Thymus (tissue), 11 donors: ENCODE measurements at regions not wholly inside any gene's neighbourhood (a gene's known extent, or its start where the extent isn't known, plus 50 kb on each side); places are given as distances from the start of the nearest gene placed in this dataset.

ENCODE experiments used
- DNase-seq, 9 donors: peaks; one replicate each; pipeline ENCODE4 v3.0.0-alpha.2; 2013; ENCODE audit warnings: low spot score in 9 of 9, low read depth in 6 of 9, missing footprints in 1 of 9
- H3K27ac ChIP-seq, 2 donors: one replicate each; pipeline ENCODE4 v1.5.1; 2013; ENCODE audit warnings: control low read depth in 1 of 2, low read depth in 1 of 2, low read length in 1 of 2, mild to moderate bottlenecking in 1 of 2, moderate library complexity in 1 of 2
- H3K27me3 ChIP-seq, 2 donors: one replicate each; pipeline ENCODE4 v1.5.1; 2013; ENCODE audit warnings: low read length in 1 of 2; ENCODE audit not compliant: control insufficient read depth in 2 of 2, insufficient read depth in 1 of 2
- H3K36me3 ChIP-seq, 2 donors: one replicate each; pipeline ENCODE4 v1.5.1; 2013; ENCODE audit warnings: low read length in 1 of 2, mild to moderate bottlenecking in 1 of 2, moderate library complexity in 1 of 2; ENCODE audit not compliant: control insufficient read depth in 2 of 2, insufficient read depth in 2 of 2
- H3K4me1 ChIP-seq, 2 donors: one replicate each; pipeline ENCODE4 v1.5.1; 2013; ENCODE audit warnings: low read length in 2 of 2; ENCODE audit not compliant: control insufficient read depth in 2 of 2, insufficient read depth in 2 of 2
- H3K4me3 ChIP-seq, 2 donors: one replicate each; pipeline ENCODE4 v1.5.1; 2013; ENCODE audit warnings: low read length in 2 of 2, control low read depth in 1 of 2, mild to moderate bottlenecking in 1 of 2
- H3K9me3 ChIP-seq, 2 donors: one replicate each; pipeline ENCODE4 v1.5.1; 2013; ENCODE audit warnings: low read length in 1 of 2, mild to moderate bottlenecking in 1 of 2; ENCODE audit not compliant: control insufficient read depth in 2 of 2, insufficient read depth in 1 of 2
- WGBS: extraction: QIAGEN DNeasy Blood & Tissue Kit; methylation state at CpG from one replicate; pipeline ENCODE4 v1.1.7; 2013; 5-methylcytosine and 5-hydroxymethylcytosine counted together
- donor health status: healthy.

DNA sequence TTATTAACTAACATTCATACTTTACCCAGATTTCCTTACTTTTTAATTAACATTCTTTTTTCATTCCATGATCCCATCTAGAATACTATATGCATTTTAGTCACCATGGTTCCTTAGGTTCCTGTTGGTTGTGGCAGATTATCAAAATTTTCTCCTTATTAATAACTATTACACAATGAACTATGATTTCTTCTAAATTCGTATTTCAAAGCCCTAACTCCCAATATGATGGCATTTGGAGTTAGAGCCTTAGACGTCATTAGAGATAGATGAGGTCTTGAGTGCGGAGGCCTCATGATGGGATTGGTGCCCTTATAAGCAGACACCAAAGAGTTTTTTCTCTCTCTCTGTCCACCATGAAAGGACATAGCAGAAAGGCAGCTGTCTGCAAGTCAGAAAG lies 485.4 kb downstream of the TLR4 start:
- no peaks in the 10 kb centered on the region for H3K4me1 ChIP-seq
- no peaks in the 10 kb centered on the region for H3K36me3 ChIP-seq
- peaks cover 0 to 4% of the 10 kb centered on the region in 2 donors for H3K9me3 ChIP-seq
- no peak overlapping the region for H3K4me3 ChIP-seq
- DNase-seq, result no peak
- WGBS, result 94% methylated on average over 3 of the region's 3 CpGs
- H3K27ac ChIP-seq, result no peak overlapping the region
- H3K27me3 ChIP-seq, result no peaks in the 10 kb centered on the region

DNA sequence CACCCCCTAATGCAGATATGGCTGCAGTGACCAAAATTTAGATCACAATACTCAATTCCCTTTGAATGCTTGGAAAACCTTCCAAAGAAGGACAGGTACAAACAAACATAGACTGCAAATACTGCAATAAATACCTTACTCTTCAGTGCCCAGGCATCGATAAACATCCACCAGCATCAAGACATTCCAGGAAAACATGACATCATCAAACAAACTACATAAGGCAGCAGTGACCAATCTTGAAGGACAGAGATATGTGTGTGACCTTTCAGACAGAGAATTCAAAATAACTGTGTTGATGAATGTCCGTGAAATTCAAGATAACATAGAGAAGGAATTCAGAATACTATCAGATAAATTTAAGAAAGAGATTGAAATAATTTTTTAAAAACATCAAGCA lies 488.6 kb downstream of the TLR4 start:
- Histone ChIP-seq H3K4me1 (no peaks in the 10 kb centered on the region), H3K9me3 (peaks cover 0 to 4% of the 10 kb centered on the region in 2 donors)
- WGBS, result 96% methylated on average over 2 of the region's 2 CpGs

DNA sequence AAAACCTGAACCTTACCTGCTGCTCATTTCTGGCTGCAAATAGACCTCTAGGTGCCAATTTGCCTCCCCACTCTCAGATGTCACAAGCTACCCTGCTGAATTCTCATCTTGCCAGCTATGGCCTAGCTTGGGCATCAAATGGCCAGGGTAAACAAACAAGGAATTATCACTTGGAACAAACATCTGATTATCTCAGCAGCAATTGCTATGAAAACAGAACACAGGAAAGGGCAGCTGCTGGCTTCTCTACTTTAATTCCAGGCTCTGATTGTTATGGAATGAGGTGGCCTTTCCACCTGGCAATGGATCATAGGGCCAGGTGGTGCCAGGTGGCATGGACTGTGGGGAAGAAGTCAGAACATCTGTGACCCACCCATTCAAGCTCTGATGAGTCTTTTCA lies 505.1 kb downstream of the TLR4 start:
- H3K27ac ChIP-seq, result no peak overlapping the region
- no peaks in the 10 kb centered on the region for H3K36me3 ChIP-seq
- DNase-seq, result no peak
- no peaks in the 10 kb centered on the region for H3K4me1 ChIP-seq
- H3K4me3 ChIP-seq, result no peak overlapping the region
- no peaks in the 10 kb centered on the region for H3K27me3 ChIP-seq
- H3K9me3 ChIP-seq, result no peaks in the 10 kb centered on the region

More for the DNA sequence above, 488.6 kb downstream of the TLR4 start:
- Histone ChIP-seq H3K27ac (no peak overlapping the region), H3K4me3 (no peak overlapping the region), H3K36me3 (no peaks in the 10 kb centered on the region), H3K27me3 (no peaks in the 10 kb centered on the region)
- DNase-seq, result no peak

DNA sequence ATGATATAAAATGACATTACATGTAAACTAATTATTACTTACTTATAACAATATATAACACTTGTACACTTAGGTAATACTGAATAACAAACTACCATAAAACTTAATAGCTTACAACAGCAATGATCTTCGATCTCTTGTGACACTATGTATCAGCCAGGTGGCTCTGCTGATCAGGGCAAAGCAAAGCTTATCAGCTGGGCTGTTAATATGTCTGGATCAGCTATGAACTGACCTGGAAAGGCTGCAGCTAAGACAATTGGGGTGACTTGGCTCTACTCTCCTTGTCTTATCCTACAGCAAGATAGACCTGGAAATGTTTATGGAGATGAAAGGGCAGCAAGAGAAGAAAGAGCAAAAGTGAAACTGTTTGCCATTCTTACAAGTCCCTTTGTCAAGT lies 511.3 kb downstream of the TLR4 start:
- WGBS, result 82% methylated on average over 1 of the region's 1 CpG
- DNase-seq, result no peak
- Histone ChIP-seq H3K27me3 (no peaks in the 10 kb centered on the region), H3K4me1 (no peaks in the 10 kb centered on the region), H3K36me3 (no peaks in the 10 kb centered on the region), H3K9me3 (no peaks in the 10 kb centered on the region), H3K4me3 (no peak overlapping the region), H3K27ac (no peak overlapping the region)

DNA sequence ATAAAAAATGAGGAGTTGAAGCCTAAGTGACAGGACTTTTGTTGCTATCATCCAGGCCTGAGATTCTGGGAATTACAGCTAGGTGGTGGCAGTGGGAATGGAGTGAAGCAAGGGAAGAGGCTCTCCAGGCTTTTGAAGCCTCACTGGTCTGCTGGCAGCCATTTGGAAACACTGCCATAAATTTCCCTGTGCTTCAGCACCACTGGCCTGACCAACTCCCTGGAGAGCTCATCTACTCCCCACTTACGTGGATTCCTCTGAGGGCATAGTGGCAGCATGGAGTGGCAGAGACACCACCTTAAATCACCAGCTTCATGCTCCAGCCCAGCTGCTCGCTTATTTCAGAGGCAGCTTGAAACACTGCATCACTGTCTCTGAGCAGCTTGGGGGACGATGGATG lies 518.2 kb downstream of the TLR4 start:
- Histone ChIP-seq H3K36me3 (no peaks in the 10 kb centered on the region), H3K27me3 (no peaks in the 10 kb centered on the region), H3K9me3 (no peaks in the 10 kb centered on the region), H3K4me1 (no peaks in the 10 kb centered on the region), H3K27ac (no peak overlapping the region), H3K4me3 (no peak overlapping the region)
- DNase-seq, result no peak
- 63% methylated on average over 3 of the region's 3 CpGs for WGBS

DNA sequence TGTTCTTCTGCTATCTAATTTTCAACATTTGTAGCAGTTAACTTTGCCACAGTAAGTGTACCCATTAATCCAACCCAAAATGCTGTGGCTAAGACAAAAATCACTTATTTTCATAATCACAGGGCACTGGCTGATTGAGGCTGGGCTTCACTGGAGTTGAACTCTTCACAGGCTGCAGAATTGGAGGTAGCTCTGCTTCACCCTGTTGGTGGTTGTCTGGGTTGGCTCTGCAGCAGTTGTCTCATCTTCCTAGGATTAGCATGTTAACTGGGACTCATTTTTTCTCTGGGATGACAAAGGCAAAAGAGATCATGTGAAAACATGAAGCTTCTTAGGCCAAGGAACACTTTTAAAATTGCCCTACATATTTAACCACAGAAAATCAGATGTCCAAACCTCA lies 518.9 kb downstream of the TLR4 start:
- DNase-seq, result no peak
- Histone ChIP-seq H3K36me3 (no peaks in the 10 kb centered on the region), H3K27me3 (no peaks in the 10 kb centered on the region), H3K4me3 (no peak overlapping the region), H3K27ac (no peak overlapping the region), H3K4me1 (no peaks in the 10 kb centered on the region), H3K9me3 (no peaks in the 10 kb centered on the region)

DNA sequence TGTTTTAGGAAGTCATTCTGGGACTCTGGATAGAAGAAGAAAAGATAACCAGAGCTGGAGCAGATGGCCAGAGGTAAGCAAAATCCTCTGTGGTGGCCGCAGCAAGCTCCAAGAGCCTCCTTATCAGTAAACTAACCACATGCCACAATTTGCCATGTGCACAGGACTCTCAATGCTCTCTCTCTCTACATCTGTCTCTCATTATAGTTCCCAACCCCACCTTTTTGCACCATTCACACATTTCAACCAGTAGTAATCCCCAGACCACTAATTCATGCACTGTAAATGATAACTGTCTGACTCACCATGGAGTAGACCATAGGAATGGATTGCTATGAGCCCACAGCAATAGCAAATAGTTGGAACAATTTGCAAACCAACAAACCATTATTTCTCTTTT lies 526.1 kb downstream of the TLR4 start:
- 20% methylated on average over 1 of the region's 1 CpG for WGBS
- DNase-seq, result no peak

DNA sequence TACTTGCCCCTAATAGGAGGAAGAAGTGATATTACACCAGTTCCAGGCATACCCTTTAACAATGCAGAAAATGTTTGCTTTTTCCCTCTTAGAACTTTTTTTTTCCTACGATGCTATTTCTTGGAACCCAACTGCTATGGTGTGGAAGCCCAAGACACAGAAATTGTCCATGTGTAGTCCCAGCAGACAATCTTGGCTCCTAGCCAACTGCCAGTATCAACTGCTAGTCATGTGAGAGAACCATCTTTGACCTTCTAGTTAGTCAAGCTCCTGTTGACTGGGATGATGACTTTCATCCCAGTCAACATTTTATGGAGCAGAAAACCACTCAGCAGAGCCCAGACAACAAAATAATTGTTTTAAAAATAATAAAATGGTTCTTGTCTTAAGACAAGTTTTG lies 532.4 kb downstream of the TLR4 start:
- no peak for DNase-seq
- Histone ChIP-seq H3K36me3 (no peaks in the 10 kb centered on the region), H3K27me3 (no peaks in the 10 kb centered on the region), H3K27ac (no peak overlapping the region), H3K9me3 (no peaks in the 10 kb centered on the region), H3K4me3 (no peak overlapping the region), H3K4me1 (no peaks in the 10 kb centered on the region)
- WGBS, result 91% methylated on average over 1 of the region's 1 CpG

More for the DNA sequence above, 526.1 kb downstream of the TLR4 start:
- H3K27ac ChIP-seq, result no peak overlapping the region
- no peak overlapping the region for H3K4me3 ChIP-seq
- H3K4me1 ChIP-seq, result no peaks in the 10 kb centered on the region
- H3K27me3 ChIP-seq, result no peaks in the 10 kb centered on the region
- H3K9me3 ChIP-seq, result no peaks in the 10 kb centered on the region
- no peaks in the 10 kb centered on the region for H3K36me3 ChIP-seq

DNA sequence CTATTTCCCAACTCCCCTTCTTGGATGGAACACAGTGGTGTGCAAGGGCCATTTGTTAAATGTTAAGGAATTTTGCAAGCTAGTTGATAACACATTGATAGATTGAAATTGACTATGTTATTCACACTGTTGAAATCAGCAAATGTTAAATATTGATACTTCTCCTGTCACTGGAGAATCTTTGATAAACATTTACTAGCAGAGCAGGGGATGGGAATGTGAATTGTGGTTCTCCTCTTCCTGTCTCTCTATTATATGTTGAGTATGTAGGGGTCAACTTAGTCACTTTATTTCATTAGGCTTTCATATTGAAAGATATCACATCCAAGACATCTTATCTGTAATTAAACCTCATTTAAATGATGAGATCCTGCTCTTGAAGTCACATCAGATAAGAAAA lies 533.9 kb downstream of the TLR4 start:
- H3K27ac ChIP-seq, result no peak overlapping the region
- H3K4me3 ChIP-seq, result no peak overlapping the region
- DNase-seq, result no peak

DNA sequence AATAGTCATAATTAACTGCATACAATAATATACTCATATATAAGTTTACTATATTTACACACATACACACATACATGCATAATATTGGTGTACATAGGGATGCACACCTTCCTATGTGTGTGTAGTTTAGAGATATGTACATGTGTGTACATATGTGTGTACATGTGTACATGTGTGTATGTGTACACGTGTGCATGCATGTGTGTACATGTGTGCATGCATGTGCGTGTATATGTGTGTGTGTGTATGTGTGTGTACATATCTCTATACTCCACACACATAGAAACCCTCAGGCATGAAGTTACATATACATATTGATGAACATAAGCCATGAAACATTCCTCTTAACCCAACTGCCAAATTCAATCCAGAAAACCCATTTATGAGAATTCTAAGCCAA lies 547.8 kb downstream of the TLR4 start:
- Histone ChIP-seq H3K27me3 (no peaks in the 10 kb centered on the region), H3K4me1 (no peaks in the 10 kb centered on the region), H3K27ac (no peak overlapping the region), H3K4me3 (no peak overlapping the region), H3K36me3 (no peaks in the 10 kb centered on the region), H3K9me3 (no peaks in the 10 kb centered on the region)
- 92% methylated on average over 2 of the region's 2 CpGs for WGBS
- DNase-seq, result no peak

More for the DNA sequence above, 533.9 kb downstream of the TLR4 start:
- Histone ChIP-seq H3K9me3 (peaks cover 0 to 4% of the 10 kb centered on the region in 2 donors), H3K4me1 (no peaks in the 10 kb centered on the region), H3K36me3 (no peaks in the 10 kb centered on the region), H3K27me3 (no peaks in the 10 kb centered on the region)
